ENCODE measurements at regions not wholly inside any gene's neighbourhood (a gene's known extent, or its start where the extent isn't known, plus 50 kb on each side); places are given as distances from the start of the nearest gene placed in this dataset.

DNA sequence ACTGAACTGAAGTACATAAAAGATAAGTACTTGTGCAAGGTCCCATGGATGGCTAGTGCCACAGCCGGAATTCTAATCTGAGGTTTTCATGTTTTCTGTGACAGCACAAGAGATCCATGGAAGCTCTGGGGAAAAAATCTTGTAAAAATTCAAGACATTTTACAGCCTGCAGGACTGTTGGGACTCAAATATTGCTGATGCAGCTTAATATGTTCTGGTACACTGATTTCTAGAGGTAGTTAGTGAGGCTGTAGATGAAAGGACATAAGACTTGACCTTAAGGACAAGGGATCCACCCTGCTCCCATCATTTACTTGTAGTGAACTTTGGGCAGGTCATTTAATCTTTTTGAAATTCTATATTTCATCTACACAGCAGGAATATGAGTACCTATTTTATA is 390.4 kb downstream of the TLE4 start:
- no peaks in the 10 kb centered on the region for H3K9me3 ChIP-seq (ENCODE audit: control insufficient read depth, insufficient read depth, low read depth, low read length)
- intact Hi-C loops (cut with micrococcal nuclease; ENCODE audit: unreplicated experiment) = no loop called here
- BruUV-seq (replicated peaks) = no TSS peak

GRCh38 chr9:79955300-79955699 is 383.5 kb downstream of the TLE4 start:
- CTCF ChIA-PET = no interaction called here
- Histone ChIP-seq H3K4me1 (ENCODE audit: control insufficient read depth, insufficient read depth, low read length) (no peaks in the 10 kb centered on the region), H3K27ac (ENCODE audit: low read length) (no peak overlapping the region), H3K36me3 (ENCODE audit: control insufficient read depth, insufficient read depth, low read length) (no peaks in the 10 kb centered on the region), H3K27me3 (ENCODE audit: control insufficient read depth, insufficient read depth, low read length) (no peaks in the 10 kb centered on the region), H3K9me3 (ENCODE audit: control insufficient read depth, insufficient read depth, low read depth, low read length) (no peaks in the 10 kb centered on the region), H3K4me3 (ENCODE audit: low read depth in 2 of 2, low read length in 2 of 2) (no peak overlapping the region)
- TF ChIP-seq POLR2AphosphoS5 (IDR thresholded peaks at IDR 0.05; ENCODE audit: low read depth, low read length) = no peak
- no peak for TF ChIP-seq SIN3A (IDR thresholded peaks at IDR 0.05; ENCODE audit: borderline replicate concordance, insufficient read depth, low read depth, low read length)
- TF ChIP-seq, protein P1, sequence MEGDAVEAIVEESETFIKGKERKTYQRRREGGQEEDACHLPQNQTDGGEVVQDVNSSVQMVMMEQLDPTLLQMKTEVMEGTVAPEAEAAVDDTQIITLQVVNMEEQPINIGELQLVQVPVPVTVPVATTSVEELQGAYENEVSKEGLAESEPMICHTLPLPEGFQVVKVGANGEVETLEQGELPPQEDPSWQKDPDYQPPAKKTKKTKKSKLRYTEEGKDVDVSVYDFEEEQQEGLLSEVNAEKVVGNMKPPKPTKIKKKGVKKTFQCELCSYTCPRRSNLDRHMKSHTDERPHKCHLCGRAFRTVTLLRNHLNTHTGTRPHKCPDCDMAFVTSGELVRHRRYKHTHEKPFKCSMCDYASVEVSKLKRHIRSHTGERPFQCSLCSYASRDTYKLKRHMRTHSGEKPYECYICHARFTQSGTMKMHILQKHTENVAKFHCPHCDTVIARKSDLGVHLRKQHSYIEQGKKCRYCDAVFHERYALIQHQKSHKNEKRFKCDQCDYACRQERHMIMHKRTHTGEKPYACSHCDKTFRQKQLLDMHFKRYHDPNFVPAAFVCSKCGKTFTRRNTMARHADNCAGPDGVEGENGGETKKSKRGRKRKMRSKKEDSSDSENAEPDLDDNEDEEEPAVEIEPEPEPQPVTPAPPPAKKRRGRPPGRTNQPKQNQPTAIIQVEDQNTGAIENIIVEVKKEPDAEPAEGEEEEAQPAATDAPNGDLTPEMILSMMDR (IDR thresholded peaks at IDR 0.05) = no peak
- no peak for TF ChIP-seq TCF7L2 (IDR thresholded peaks at IDR 0.05; ENCODE audit: low read depth, low read length)
- TF ChIP-seq, protein P2, sequence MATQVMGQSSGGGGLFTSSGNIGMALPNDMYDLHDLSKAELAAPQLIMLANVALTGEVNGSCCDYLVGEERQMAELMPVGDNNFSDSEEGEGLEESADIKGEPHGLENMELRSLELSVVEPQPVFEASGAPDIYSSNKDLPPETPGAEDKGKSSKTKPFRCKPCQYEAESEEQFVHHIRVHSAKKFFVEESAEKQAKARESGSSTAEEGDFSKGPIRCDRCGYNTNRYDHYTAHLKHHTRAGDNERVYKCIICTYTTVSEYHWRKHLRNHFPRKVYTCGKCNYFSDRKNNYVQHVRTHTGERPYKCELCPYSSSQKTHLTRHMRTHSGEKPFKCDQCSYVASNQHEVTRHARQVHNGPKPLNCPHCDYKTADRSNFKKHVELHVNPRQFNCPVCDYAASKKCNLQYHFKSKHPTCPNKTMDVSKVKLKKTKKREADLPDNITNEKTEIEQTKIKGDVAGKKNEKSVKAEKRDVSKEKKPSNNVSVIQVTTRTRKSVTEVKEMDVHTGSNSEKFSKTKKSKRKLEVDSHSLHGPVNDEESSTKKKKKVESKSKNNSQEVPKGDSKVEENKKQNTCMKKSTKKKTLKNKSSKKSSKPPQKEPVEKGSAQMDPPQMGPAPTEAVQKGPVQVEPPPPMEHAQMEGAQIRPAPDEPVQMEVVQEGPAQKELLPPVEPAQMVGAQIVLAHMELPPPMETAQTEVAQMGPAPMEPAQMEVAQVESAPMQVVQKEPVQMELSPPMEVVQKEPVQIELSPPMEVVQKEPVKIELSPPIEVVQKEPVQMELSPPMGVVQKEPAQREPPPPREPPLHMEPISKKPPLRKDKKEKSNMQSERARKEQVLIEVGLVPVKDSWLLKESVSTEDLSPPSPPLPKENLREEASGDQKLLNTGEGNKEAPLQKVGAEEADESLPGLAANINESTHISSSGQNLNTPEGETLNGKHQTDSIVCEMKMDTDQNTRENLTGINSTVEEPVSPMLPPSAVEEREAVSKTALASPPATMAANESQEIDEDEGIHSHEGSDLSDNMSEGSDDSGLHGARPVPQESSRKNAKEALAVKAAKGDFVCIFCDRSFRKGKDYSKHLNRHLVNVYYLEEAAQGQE (IDR thresholded peaks at IDR 0.05; ENCODE audit: insufficient read depth in 1 of 2, low read depth in 2 of 2, low read length in 1 of 2) = no peak
- no peak for DNase-seq (ENCODE audit: low read depth, low spot score)
- no peak for ATAC-seq
- no TSS peak for BruUV-seq (replicated peaks)
- POLR2A ChIA-PET = no interaction called here
- intact Hi-C loops (cut with micrococcal nuclease; ENCODE audit: unreplicated experiment) (no loop called here), in situ Hi-C loops (cut with HindIII; ENCODE audit: low pct_unique_long_range_greater_than_20kb, low sequenced_read_pairs) (no loop called here)

More for the DNA sequence above, 390.4 kb downstream of the TLE4 start:
- no peak overlapping the region for H3K4me3 ChIP-seq (ENCODE audit: low read depth in 2 of 2, low read length in 2 of 2)
- H3K27ac ChIP-seq (ENCODE audit: low read length) = no peak overlapping the region
- no peaks in the 10 kb centered on the region for H3K4me1 ChIP-seq (ENCODE audit: control insufficient read depth, insufficient read depth, low read length)
- DNase-seq (ENCODE audit: low read depth, low spot score) = no peak
- H3K27me3 ChIP-seq (ENCODE audit: control insufficient read depth, insufficient read depth, low read length) = no peaks in the 10 kb centered on the region
- TF ChIP-seq SIN3A (IDR thresholded peaks at IDR 0.05; ENCODE audit: borderline replicate concordance, insufficient read depth, low read depth, low read length) (no peak), TCF7L2 (IDR thresholded peaks at IDR 0.05; ENCODE audit: low read depth, low read length) (no peak), POLR2AphosphoS5 (IDR thresholded peaks at IDR 0.05; ENCODE audit: low read depth, low read length) (no peak)
- TF ChIP-seq, protein P1 (IDR thresholded peaks at IDR 0.05) = no peak
- TF ChIP-seq, protein P2 (IDR thresholded peaks at IDR 0.05; ENCODE audit: insufficient read depth in 1 of 2, low read depth in 2 of 2, low read length in 1 of 2) = no peak
- ChIA-PET POLR2A (no interaction called here), CTCF (no interaction called here)
- ATAC-seq = no peak
- in situ Hi-C loops (cut with HindIII; ENCODE audit: low pct_unique_long_range_greater_than_20kb, low sequenced_read_pairs) = no loop called here
- H3K36me3 ChIP-seq (ENCODE audit: control insufficient read depth, insufficient read depth, low read length) = no peaks in the 10 kb centered on the region

Data from Panc1 (cell line).